ENCODE measurements at regions not wholly inside any gene's neighbourhood (a gene's known extent, or its start where the extent isn't known, plus 50 kb on each side); places are given as distances from the start of the nearest gene placed in this dataset.

DNA sequence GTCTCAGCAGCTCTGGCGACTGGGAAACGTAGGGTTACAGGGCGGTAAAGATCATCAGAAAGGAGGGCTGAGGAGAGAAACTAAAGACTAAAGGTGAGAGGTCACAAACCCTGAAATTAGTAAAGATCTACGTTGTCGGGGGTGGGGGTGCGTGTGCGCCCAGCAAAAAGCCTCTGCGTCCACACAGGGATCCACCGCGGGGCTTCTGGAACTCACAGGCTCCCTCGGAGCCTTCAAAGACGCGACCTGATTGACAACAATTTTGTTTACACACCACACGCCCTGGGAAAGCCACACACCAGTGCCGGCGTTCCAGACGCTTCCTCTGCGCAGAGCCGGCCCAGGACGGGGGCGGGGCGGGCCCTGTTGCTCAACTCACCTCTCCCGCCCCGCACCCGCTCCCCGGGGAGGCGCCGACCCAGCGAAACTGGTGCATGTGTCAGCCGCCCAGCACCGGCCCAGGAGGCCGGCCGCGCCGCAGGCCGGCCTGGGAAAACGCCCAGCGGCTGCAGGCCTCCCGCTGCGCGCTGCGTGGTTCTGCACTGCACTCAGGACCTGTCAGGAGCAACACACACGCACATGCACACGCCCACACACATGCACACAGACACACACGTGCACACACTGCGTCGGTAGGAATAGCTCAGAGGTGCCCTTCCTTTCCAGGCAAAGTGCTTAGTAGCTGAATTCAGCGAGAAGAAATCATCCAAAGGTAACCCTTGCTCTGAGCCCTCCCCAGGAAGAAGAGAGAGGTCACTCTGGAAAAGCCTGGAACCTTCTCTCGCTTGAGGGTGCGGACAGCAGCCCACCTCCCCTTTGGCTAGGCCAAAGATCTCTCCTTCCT lies 57.2 kb upstream of the ARID1B start:
- Histone ChIP-seq H3K9ac (ENCODE audit: low read length) (no peak overlapping the region), H3K9me3 (ENCODE audit: low read length) (no peaks in the 10 kb centered on the region), H2AFZ (ENCODE audit: low read depth, low read length) (no peak overlapping the region), H4K20me1 (ENCODE audit: insufficient read depth) (no peaks in the 10 kb centered on the region), H3K4me2 (ENCODE audit: low read length) (no peak overlapping the region), H3K27me3 (ENCODE audit: insufficient read depth, low read depth, low read length) (no peaks in the 10 kb centered on the region), H3K36me3 (ENCODE audit: insufficient read depth, low read length) (no peaks in the 10 kb centered on the region), H3K4me3 (ENCODE audit: low read length) (no peak overlapping the region), H3K9me2 (ENCODE audit: insufficient read depth, low read length) (no peaks in the 10 kb centered on the region), H3K27ac (ENCODE audit: low read length) (no peak overlapping the region), H3K79me2 (replicated peaks; ENCODE audit: insufficient read depth, low read length) (no peaks in the 10 kb centered on the region), H3F3A (ENCODE audit: insufficient read depth, low read length, poor library complexity, severe bottlenecking) (no peaks in the 10 kb centered on the region)
- TF ChIP-seq RAD21 (conservative IDR thresholded peaks at IDR 0.05) (no peak), MXI1 (conservative IDR thresholded peaks at IDR 0.05; ENCODE audit: poor library complexity, severe bottlenecking) (no peak), TAF1 (IDR thresholded peaks at IDR 0.05; ENCODE audit: low read depth) (no peak), CTCF (IDR thresholded peaks at IDR 0.05; ENCODE audit: poor library complexity, severe bottlenecking) (no peak), EZH2 (IDR thresholded peaks at IDR 0.05; ENCODE audit: borderline replicate concordance, insufficient read depth, low read length, poor library complexity, severe bottlenecking) (no peak), EP300 (conservative IDR thresholded peaks at IDR 0.05; ENCODE audit: poor library complexity, severe bottlenecking) (no peak), POLR2AphosphoS5 (IDR thresholded peaks at IDR 0.05) (no peak), SMC3 (conservative IDR thresholded peaks at IDR 0.05; ENCODE audit: poor library complexity) (no peak)
- TF ChIP-seq, protein P1, sequence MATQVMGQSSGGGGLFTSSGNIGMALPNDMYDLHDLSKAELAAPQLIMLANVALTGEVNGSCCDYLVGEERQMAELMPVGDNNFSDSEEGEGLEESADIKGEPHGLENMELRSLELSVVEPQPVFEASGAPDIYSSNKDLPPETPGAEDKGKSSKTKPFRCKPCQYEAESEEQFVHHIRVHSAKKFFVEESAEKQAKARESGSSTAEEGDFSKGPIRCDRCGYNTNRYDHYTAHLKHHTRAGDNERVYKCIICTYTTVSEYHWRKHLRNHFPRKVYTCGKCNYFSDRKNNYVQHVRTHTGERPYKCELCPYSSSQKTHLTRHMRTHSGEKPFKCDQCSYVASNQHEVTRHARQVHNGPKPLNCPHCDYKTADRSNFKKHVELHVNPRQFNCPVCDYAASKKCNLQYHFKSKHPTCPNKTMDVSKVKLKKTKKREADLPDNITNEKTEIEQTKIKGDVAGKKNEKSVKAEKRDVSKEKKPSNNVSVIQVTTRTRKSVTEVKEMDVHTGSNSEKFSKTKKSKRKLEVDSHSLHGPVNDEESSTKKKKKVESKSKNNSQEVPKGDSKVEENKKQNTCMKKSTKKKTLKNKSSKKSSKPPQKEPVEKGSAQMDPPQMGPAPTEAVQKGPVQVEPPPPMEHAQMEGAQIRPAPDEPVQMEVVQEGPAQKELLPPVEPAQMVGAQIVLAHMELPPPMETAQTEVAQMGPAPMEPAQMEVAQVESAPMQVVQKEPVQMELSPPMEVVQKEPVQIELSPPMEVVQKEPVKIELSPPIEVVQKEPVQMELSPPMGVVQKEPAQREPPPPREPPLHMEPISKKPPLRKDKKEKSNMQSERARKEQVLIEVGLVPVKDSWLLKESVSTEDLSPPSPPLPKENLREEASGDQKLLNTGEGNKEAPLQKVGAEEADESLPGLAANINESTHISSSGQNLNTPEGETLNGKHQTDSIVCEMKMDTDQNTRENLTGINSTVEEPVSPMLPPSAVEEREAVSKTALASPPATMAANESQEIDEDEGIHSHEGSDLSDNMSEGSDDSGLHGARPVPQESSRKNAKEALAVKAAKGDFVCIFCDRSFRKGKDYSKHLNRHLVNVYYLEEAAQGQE (IDR thresholded peaks at IDR 0.05; ENCODE audit: borderline replicate concordance) = no peak

DNA sequence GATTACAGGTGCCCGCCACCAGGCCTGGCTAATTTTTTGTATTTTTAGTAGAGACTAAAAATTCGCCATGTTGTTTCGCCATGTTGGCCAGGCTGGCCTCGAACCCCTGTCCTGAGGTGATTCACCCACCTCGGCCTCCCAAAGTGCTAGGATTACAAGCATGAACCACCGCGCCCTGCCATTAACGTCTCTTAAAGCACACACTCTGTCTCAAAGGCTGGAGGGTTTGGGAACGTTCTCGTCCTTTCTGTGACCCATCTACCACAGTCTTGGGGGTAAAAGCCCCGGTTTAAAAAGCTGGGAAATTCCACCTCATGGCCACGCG lies 57.8 kb upstream of the ARID1B start:
- H3K79me2 ChIP-seq (replicated peaks; ENCODE audit: insufficient read depth, low read length) = no peaks in the 10 kb centered on the region
- H3K27me3 ChIP-seq (ENCODE audit: insufficient read depth, low read depth, low read length) = no peaks in the 10 kb centered on the region
- H3K27ac ChIP-seq (ENCODE audit: low read length) = no peak overlapping the region
- no peaks in the 10 kb centered on the region for H4K20me1 ChIP-seq (ENCODE audit: insufficient read depth)
- H3K9me2 ChIP-seq (ENCODE audit: insufficient read depth, low read length) = no peaks in the 10 kb centered on the region
- H3K9me3 ChIP-seq (ENCODE audit: low read length) = no peaks in the 10 kb centered on the region
- no peak overlapping the region for H3K9ac ChIP-seq (ENCODE audit: low read length)
- H2AFZ ChIP-seq (ENCODE audit: low read depth, low read length) = no peak overlapping the region
- H3K4me2 ChIP-seq (ENCODE audit: low read length) = no peak overlapping the region
- H3F3A ChIP-seq (ENCODE audit: insufficient read depth, low read length, poor library complexity, severe bottlenecking) = no peaks in the 10 kb centered on the region
- no peak overlapping the region for H3K4me3 ChIP-seq (ENCODE audit: low read length)
- no peaks in the 10 kb centered on the region for H3K36me3 ChIP-seq (ENCODE audit: insufficient read depth, low read length)
- TF ChIP-seq TAF1 (IDR thresholded peaks at IDR 0.05; ENCODE audit: low read depth) (no peak), MXI1 (conservative IDR thresholded peaks at IDR 0.05; ENCODE audit: poor library complexity, severe bottlenecking) (no peak), POLR2AphosphoS5 (IDR thresholded peaks at IDR 0.05) (no peak), EP300 (conservative IDR thresholded peaks at IDR 0.05; ENCODE audit: poor library complexity, severe bottlenecking) (no peak), CTCF (IDR thresholded peaks at IDR 0.05; ENCODE audit: poor library complexity, severe bottlenecking) (no peak), RAD21 (conservative IDR thresholded peaks at IDR 0.05) (no peak), SMC3 (conservative IDR thresholded peaks at IDR 0.05; ENCODE audit: poor library complexity) (no peak)
- TF ChIP-seq, protein P1 (IDR thresholded peaks at IDR 0.05; ENCODE audit: borderline replicate concordance) = no peak

Measured in neural cell (in vitro differentiated cells).